ENCODE measurements at regions not wholly inside any gene's neighbourhood (a gene's known extent, or its start where the extent isn't known, plus 50 kb on each side); places are given as distances from the start of the nearest gene placed in this dataset.

DNA sequence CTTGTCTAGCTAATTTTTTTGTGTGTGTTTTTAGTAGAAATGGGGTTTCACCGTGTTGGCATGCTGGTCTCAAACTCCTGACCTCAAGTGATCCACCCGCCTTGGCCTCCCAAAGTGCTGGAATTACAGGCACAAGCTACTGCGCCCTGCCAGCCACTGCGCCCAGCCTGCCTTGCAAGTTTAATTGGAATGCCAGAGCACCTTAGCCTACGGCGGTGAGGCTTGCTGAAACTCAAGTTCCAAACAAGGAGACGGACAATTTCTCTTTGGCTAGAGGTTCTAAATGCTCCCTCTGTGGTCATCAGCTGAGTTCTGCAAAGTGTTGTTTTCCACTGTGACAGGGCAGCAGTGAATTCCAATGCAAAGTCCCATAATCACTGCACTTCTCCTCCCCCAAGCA, 583.4 kb downstream of the KCNJ3 start:
- DNase-seq (ENCODE audit: low read depth), result no peak

DNA sequence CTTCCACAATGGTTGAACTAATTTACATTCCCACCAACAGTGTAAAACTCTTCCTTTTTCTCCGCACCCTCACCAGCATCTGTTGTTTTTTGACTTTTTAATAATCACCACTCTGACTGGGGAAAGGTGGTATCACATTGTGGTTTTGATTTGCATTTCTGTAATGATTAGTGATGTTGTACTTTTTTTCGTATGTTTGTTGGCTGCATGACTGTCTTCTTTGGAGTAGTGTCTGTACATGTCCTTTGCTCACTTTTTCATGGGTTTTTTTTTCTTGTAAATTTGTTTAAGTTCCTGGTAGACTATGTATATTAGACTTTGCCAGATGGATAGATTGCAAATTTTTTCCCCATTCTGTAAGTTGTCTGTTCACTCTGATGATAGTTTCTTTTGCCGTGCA, 574.8 kb downstream of the KCNJ3 start:
- DNase-seq (ENCODE audit: low read depth), result no peak

DNA sequence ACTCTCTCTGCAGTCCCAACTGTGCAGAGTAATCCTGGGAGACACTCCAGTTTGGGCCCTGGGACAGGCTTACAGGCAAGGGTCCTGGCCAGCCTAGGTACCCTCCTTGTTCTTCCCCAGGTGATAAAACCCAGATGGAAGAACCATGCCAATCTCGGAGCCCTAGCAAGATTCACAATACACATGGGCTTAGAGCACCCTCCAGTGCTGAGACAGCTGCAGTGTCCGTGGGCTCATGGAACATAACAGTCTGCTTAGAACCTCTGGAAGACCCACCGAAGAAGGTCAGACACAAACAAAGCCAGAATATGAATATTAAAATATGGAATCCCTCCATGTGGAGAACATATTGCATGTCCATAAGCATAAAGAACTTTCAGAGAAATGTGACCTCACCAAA, 568.1 kb downstream of the KCNJ3 start:
- no peak for DNase-seq (ENCODE audit: low read depth)

DNA sequence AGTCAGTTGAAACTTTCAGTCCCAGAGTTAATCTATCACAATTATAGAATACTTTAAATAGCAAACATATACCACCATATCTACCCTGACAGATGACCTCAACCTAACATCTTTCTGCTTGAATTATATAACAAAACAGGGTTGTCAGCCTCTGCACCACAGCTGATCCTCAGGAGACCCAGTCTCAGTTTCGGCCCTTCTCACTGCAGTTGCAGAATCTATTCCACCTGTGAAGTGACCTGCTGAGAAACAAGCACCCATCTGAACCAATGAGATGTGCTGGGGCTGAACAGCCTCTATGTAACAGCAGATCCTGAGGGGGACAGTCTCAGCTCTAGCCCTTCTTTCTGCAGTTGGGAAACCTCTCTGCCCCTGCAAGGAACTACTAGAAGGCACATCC, 567.6 kb downstream of the KCNJ3 start:
- no peak for DNase-seq (ENCODE audit: low read depth)

DNA sequence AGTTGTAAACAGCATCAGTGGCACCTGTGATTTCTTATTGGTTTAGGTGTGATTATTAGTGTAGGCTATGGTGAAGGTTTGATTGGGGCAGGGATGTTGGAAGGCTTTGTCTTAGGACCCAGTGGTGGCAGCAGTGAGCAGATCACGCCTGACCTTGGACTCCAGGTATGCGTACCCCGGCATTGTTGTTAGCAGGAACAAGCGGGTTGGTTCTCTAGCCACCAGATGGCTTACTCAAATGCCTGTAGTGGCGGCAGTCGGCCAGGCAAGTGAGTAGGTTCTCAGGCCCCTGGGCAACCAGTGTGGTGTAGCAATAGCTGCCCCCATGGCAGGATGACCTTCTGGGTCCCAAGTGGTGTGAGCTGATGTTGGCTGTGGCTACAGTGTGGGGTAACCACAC, 558.3 kb downstream of the KCNJ3 start:
- DNase-seq (ENCODE audit: low read depth), result no peak

DNA sequence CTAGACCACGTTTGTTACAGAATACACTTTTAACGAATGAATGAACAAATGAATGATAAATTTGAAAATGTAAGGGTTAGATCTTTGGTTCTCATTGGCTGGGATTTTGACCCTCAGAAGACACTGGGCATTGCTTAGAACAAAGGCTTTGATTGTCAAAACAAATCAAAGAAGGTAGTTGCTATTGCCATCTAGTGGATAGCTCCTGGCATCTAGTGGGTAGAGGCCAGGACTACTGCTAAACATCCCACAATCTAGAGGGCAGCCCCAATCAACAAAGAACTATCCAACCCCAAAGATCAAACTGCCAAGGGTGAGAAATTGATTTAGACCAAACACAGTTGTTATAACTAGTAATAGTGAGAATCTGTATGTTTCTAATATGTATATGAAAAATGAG, 552.3 kb downstream of the KCNJ3 start:
- DNase-seq (ENCODE audit: low read depth), result no peak

DNA sequence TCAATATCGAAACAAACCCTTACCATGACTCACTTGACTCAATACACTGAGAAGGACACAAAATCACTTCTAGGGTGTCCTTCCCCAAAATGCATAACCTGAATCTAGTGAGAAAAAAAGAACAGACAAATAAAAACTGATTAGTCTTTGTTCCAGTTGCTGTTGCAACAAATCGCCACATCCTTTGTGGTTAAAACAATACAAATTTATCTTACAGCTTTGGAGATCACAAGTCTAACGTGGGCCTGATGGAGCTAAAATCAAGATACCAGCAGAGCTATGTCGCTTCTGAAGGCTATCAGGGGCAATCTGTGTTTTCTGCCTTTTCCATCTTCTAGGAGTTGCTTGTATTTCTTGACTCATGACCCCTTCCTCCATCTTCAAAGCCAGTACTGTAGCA, 541.7 kb downstream of the KCNJ3 start:
- no peak for DNase-seq (ENCODE audit: low read depth)

DNA sequence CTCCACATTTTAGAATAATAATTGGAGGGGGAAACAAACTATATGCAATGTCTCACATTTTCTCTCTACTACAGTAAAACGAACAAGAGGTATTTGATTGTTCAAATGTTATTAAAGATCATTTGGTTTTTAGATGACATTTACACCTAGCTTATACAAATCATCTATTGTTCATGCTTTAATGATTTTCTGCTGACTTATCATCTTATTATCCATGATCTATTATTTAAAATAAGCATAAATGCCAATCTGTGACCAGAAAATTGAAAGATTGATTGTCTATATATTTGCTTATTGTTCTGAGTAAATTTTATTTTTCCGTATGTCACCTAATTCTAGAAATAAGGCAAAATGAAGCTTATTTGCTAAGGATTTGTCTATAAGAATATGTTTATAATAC, 537.2 kb downstream of the KCNJ3 start:
- no peak for DNase-seq (ENCODE audit: low read depth)

DNA sequence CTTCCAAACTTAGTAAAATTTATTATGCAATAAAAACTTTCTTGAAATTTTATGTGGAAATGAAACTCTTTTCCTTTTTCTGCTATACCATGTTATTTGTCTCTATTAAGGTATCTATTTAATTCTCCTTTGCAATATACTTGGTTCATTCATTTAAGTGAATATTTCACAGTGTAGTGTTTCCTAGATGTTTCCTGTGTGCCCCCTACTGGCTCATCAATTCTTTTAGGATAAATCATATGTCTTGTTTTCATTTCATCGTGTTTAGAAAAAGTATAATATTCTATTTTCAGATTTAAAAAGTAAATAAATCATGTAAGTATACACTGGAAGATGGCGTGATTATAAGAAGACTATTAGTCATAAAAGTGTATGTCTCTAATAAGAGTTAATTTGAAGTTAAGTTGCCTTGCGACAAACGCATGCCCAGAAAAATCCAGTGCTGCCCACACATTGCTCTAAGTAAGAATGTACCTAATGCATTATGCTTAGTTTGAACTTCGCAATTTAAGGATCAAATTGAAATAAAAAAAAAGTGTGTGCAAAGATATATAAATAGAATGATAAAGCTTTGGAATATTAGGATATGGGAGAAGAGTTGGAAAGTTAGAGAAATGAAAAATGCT, 525.4 kb downstream of the KCNJ3 start:
- DNase-seq (ENCODE audit: low read depth), result no peak

DNA sequence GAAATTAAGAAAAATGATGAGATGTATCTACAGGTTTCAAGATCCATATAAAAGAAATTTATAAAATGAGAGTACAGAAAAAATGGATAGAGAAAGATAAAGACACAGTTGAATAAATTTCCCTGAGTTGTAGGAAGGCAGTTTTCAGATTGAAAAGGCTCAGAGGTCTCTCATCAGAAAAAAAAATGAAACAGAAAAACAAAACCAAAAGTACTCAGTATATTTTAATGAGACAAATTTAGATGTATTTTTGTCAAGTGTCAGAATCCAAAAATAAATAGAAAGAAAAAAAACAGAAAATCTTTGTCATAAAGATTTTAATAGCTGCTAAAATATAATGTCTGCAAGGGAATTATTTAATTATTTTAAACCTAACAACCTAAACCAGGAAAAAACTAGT, 520.5 kb downstream of the KCNJ3 start:
- DNase-seq (ENCODE audit: low read depth), result no peak

DNA sequence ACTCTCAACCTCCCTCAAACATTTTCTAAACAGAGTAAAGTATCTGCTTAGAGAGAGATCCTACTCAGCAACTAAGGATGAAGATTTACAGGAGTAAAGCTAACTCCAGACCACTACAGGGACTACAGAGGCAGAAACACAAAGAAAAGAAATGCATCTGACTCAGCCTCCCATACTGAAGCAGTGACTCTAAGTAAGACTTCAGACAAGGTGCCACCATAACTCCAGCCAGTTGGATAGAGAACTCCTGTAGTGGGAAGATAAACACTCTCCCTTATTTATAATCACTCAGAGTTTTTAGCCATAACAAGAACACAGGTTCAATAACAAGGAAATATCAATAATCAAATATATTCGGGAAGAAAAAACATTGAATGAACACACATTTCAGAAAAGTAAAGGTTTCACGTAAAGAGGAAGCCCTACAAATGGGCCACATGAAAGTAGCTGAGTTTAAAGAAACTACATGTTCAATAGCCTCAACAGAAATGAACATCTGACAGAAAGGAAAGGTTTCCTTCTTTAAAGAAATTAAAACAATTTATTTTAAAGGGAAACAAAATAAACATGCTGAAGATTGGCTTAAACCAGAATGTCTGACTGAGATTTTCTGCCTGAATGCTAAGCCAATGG, 519.9 kb downstream of the KCNJ3 start:
- no peak for DNase-seq (ENCODE audit: low read depth)

DNA sequence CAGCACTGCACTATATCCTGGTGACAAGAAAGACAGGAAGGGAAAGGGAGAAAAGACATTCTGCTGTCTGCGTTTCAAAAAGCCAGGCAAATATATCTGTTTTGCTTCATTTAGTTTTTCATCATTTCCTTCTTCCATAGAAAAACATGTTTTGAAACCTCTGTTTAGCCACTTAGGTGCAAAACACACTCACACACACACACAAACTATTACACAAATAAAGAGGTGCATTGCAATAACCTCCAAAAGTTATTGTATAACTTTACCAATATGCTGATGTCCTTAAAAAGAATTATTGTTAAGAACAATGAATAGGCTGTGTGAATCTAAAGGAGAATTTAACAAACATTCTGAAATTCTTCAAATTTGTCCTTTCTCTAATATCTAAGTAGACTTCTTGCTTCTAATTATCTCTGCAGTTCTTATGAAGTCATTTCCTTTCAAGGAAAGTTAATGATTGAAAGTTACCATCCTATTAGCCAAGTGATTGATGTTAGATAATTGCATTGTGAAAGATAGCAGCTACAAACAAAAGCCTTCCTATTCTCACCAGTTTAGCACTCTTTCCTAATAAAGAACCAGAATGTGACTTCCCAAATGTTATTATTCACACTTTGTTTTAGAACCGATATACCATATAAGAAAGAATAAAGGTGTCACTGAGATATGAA, 516.7 kb downstream of the KCNJ3 start:
- no peak for DNase-seq (ENCODE audit: low read depth)

DNA sequence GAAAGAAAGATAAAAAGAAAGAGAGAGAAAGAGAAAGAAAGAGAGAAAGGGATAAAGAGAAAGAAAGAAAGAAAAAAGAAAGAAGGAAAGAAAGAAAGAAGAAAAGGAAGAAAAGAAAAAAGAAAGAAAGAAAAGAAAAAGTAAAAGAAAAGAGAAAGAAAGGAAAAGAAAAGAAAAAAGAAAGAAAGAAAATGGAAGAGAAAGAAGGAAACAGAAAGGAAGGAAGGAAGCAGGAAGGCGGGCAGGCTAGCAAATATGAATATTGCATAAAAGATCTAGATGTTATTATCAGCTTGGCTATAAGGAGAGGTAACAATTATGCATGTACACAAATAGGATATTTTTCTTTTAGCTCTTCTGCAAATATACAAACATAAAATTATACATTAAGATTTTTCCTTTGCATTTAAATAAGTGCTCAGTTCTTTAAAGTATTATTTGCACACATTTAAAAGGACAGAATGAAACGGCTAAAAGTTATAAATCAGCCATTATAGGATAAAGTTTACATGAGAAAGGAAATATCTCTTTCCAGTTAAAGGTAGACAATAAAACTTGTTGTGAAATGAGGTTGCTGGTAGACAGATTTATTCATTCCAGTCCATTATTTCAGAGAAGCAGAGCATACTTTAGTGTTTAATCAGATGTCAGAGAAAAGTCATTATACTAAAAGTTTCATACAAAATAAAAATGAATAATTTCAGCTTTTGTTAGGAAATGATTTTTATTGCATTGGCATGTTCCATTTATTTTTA, 511.4 kb downstream of the KCNJ3 start:
- DNase-seq (ENCODE audit: low read depth), result no peak

DNA sequence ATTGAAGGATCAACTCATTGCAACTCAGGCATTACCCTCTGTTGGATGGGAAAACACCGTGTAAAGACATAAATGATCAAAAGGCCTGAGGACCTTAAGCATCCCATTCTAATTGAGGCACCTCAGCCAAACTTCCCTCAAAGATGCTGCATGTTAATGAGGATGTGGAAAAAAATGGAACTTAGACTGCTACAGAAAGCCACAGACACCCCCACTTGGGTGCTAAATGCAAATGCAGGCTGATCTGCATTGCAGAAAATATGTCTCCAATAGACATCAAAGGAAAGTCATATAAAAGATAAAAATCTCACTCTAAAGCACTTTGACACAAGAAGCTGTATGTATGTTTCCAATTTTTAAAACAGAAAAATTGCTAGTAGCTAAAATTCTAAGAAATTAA, 504.7 kb downstream of the KCNJ3 start:
- no peak for DNase-seq (ENCODE audit: low read depth)

DNA sequence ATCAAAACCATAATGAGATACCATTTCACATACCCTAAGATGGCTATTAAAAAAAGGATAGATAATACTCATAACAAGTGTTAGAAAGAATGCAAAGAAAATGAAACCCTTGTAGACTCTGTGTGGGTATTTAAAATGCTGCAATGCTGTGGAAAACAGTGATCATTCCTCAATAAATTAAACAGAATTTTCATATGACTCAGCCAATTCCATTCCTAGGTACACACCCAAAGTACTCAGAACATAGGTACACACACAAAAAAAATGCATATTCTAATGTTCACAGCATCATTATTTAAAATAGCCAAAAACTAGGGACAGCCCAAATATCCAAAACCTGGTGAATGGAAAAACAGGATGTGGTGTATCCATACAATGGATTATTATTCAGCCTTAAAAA, 502.3 kb downstream of the KCNJ3 start:
- DNase-seq (ENCODE audit: low read depth), result no peak

DNA sequence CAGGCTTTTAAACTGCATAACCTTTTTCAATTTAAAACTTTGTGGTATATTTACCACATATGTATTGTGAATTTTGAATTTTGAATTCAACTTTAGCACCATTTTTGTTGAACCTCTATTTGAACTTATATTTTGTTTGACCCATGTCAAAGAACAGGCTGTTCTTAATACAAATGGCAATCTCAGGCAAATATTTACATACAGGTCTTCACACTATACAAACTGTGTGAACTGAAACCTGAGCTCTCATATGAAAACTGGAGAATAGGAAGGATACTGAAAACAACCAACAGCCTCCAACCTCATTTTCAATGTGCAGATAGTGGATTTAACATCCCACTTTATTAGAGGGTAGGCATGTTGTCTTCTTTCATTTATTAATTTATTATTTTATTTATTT, 491.8 kb downstream of the KCNJ3 start:
- DNase-seq (ENCODE audit: low read depth), result no peak

DNA sequence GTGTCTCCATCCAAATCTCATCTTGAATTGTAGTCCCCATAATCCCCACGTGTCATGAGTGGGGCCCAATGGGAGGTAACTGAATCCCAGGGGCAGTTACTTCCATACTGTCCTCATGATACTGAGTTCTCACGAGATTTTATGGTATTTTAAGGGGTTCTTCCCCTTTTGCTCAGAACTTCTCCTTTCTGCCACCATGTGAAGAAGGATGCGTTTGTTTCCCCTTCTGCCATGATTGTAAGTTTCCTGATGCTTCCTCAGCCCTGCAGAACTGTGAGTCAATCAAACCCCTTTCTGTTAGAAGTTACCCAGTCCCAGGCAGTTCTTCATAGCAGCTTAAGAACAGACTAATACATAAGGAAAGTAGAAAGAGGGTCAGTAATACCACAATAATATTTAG, 480.4 kb downstream of the KCNJ3 start:
- no peak for DNase-seq (ENCODE audit: low read depth)

DNA sequence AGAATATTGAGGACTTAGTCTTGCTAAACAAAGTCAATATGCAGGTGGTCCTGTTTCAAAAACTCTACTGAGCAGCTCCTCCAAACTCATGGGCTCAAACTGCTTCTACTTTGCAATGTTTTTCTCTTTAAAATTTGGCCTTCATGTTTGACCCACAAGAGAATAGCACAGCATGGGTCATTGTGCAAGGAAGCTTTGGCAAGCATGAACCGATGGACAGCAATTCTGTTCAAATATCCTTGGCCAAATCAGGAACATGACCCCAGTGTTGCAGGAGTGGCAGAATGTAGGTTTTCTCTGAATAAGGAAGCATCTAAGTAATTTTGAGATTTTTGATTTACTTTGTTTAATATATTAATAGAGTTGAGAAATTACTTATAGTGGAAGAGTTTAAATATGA, 477.9 kb downstream of the KCNJ3 start:
- no peak for DNase-seq (ENCODE audit: low read depth)

DNA sequence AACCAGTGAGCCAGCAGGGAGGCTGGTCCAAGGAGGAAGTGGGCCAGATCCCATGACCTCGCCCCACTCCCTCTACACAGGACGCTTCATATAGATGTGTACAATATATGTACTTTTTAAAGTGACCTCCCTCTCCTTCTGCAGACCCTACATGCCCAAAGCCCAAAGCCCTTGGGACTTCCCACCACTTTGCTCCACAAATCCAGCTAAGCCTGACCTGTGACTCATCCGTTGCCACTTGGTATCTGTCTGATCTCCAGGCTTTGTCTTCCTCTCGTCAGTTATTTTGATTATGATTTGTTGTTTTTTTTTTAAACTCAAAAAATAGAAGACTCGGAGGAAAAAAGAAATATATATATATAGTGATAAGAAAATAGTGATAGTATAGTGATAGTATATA, 470.8 kb downstream of the KCNJ3 start:
- no peak for DNase-seq (ENCODE audit: low read depth)

DNA sequence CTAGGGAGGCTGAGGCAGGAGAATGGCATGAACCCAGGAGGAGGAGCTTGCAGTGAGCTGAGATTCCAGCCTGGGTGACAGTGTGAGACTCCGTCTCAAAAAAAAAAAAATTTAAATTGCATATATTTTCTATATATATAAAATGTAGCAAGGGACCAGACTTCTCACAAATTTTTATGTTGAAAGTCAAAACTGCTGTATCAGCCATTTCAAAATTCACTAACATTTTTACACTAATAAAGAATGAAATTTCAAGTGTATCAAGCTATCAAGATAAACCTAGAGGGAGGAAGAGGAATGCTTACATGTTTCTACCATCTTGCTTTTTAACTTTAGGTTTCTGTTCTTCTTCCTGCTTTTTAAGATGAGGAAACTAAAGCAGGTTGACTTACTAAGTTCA, 464.0 kb downstream of the KCNJ3 start:
- DNase-seq (ENCODE audit: low read depth), result no peak

DNA sequence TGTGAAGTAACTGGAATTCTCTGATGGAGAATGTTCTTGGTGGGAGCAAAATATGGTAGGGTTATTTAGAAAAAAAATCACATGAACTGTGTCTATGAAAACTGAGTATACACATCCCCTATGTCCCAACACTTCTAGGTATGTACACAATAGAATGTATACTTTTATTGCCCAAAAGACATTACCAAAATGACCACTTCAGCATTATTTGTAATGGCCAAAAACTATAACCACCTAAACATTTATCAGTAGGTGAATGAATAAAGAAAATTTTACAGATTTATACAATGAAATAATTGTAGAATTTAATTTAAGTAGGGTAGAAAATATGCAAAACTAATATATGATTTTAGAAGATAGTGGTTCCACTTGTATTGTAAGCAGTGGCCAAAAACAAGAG, 462.8 kb downstream of the KCNJ3 start:
- no peak for DNase-seq (ENCODE audit: low read depth)

DNA sequence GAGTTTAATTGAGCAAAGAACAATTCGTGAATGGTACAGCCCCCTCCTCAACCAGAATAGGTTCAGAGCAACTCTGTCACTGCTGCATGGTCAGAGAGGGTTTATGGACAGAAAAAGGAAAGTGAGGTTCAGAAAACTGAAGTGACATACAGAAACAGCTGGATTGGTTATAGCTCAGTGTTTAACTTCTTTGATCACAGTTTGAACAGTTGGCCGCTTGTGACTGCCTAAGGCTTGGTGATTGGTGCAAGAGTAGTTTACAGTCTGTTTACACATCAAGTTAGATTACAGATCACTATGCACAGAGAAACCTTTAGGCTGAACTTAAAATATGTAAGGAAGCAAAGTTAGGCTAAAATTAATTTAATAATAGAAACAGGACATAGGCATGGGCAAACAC, 459.2 kb downstream of the KCNJ3 start:
- no peak for DNase-seq (ENCODE audit: low read depth)

DNA sequence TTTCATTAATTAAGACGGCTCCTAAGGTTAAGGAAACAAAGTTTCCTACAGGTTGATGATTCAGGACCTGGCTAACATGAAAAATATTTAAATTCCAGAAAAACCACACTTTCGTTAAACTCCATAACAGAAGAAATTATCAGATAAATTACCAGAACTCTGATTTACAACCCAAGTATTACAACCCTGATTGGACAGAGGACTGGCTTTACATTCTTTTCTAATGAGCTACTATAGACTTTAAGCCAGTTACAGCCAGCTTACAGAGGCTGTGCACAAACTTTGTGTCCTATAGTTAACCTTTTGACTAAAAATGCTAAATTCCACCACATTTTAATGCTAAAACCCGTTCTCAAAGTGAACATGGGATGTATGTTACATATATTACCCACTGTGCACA, 458.6 kb downstream of the KCNJ3 start:
- no peak for DNase-seq (ENCODE audit: low read depth)

Measured in HS-27A (cell line).